ENCODE measurements at regions not wholly inside any gene's neighbourhood (a gene's known extent, or its start where the extent isn't known, plus 50 kb on each side); places are given as distances from the start of the nearest gene placed in this dataset.

GRCh38 chr19:29088761-29089160, 124.2 kb downstream of the UQCRFS1 start:
- WGBS, 4 donors, result 61 to 80% (median 77%) methylated on average over 9 of the region's 9 CpGs
- Histone ChIP-seq H3K27ac (no peak overlapping the region), H3K4me1 (replicated peaks in 1 of 2) (no peaks in the 10 kb centered on the region), H3K4me3 (no peak overlapping the region), H3K9me3 (replicated peaks in 1 of 3) (no peaks in the 10 kb centered on the region), H3K36me3 (replicated peaks in 1 of 2) (no peaks in the 10 kb centered on the region), H3K27me3 (no peaks in the 10 kb centered on the region)
- DNase-seq, result no peak
- intact Hi-C loops (cut with DNase I), result no loop called here
- TF ChIP-seq CTCF (IDR thresholded peaks at IDR 0.05) (no peak), POLR2A (IDR thresholded peaks at IDR 0.05) (no peak)

GRCh38 chr19:29086646-29087045, 126.3 kb downstream of the UQCRFS1 start:
- intact Hi-C loops (cut with DNase I), result no loop called here
- 88 to 94% (median 91%) methylated on average over 5 to 10 of the region's 10 CpGs for WGBS, 4 donors

DNA sequence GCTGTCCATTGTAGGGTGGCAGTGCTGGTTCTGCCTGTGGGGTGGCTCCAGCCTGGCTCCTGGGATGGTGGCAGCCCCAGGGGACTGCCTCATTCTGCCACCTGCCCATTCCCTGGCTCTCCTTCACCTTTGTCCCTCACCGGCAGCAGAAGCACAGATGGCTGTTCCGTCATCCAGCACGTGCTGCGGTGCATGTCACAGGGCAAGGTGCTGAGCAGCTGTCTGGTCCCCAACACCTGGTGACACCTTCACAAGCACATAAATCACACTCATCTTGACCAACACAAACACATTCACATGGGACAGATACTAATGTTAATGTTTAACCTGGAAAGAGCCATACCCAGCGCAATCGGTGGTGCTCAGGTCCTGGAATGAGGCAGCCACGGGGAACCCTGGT, 126.8 kb downstream of the UQCRFS1 start:
- Histone ChIP-seq H3K4me1 (replicated peaks in 1 of 2) (no peaks in the 10 kb centered on the region), H3K27me3 (no peaks in the 10 kb centered on the region), H3K27ac (no peak overlapping the region), H3K4me3 (no peak overlapping the region), H3K9me3 (replicated peaks in 1 of 3) (no peaks in the 10 kb centered on the region), H3K36me3 (replicated peaks in 1 of 2) (no peaks in the 10 kb centered on the region)
- WGBS, 4 donors, result 89 to 93% (median 92%) methylated on average over 7 of the region's 7 CpGs
- intact Hi-C loops (cut with DNase I), result no loop called here
- TF ChIP-seq CTCF (IDR thresholded peaks at IDR 0.05) (no peak), POLR2A (IDR thresholded peaks at IDR 0.05) (no peak)
- DNase-seq, result no peak

More at GRCh38 chr19:29086646-29087045, 126.3 kb downstream of the UQCRFS1 start:
- TF ChIP-seq POLR2A (IDR thresholded peaks at IDR 0.05), result no peak
- TF ChIP-seq CTCF (IDR thresholded peaks at IDR 0.05), result no peak
- Histone ChIP-seq H3K4me3 (no peak overlapping the region), H3K36me3 (replicated peaks in 1 of 2) (no peaks in the 10 kb centered on the region), H3K27ac (no peak overlapping the region), H3K9me3 (replicated peaks in 1 of 3) (no peaks in the 10 kb centered on the region), H3K4me1 (replicated peaks in 1 of 2) (no peaks in the 10 kb centered on the region), H3K27me3 (no peaks in the 10 kb centered on the region)
- no peak for DNase-seq

- Histone ChIP-seq H3K27me3 (no peaks in the 10 kb centered on the region), H3K4me3 (no peak overlapping the region), H3K27ac (no peak overlapping the region), H3K9me3 (replicated peaks in 1 of 3) (no peaks in the 10 kb centered on the region), H3K4me1 (replicated peaks in 1 of 2) (no peaks in the 10 kb centered on the region), H3K36me3 (replicated peaks in 1 of 2) (no peaks in the 10 kb centered on the region)
- DNase-seq, result no peak
- intact Hi-C loops (cut with DNase I), result no loop called here
- WGBS, 4 donors, result 62 to 79% (median 71%) methylated on average over 3 of the region's 3 CpGs
- TF ChIP-seq CTCF (IDR thresholded peaks at IDR 0.05) (no peak), POLR2A (IDR thresholded peaks at IDR 0.05) (no peak)
Observed at GRCh38 chr19:29085630-29086029, 127.3 kb downstream of the UQCRFS1 start.
